LNCAP (cell line): ENCODE measurements at regions not wholly inside any gene's neighbourhood (a gene's known extent, or its start where the extent isn't known, plus 50 kb on each side); places are given as distances from the start of the nearest gene placed in this dataset.
A peak's percentile ranks its signal among the peaks of the same experiment; 100 is the strongest.

ENCODE experiments used
- TF ChIP-seq, protein P1 (sequence below): fragments of 450-650 bp; IDR thresholded peaks from 2 replicates; pipeline ENCODE4 v1.5.1; 2017; ENCODE audit warnings: mild to moderate bottlenecking

DNA sequence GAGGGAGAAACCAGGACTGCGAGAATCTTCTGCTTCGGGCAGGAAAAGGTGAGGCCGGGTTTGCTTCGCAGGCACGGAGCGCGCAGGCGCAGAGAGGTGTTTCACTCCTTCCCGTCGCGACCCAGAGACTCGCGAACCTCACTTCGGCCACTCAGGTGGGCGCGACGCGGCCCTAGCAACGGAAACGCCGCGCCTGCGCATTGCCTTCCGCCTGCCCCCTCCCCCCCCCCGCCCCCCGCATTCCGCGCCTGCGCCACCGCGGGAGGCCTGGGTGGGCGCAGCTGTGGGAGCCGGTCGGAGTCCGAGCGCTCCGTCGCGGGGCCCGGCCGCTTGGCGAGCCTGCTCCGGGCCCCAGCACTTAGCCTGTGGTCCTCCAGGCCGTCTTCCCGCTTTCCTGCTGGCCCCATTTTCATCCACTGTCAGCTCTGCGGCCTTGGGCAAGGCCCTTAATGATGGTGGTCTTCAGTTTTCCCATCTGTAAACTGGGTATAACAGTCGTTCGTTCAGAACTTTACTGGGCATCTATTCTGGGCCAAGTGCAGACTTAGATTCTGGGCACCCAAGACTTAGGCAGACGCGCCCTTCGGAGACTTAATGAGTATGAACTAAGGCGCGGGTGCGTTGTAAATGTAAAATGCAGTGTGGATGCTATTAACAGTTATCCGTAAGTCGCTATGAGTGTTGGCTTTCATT lies 62.1 kb upstream of the ACKR3 start:
- TF ChIP-seq, protein P1, sequence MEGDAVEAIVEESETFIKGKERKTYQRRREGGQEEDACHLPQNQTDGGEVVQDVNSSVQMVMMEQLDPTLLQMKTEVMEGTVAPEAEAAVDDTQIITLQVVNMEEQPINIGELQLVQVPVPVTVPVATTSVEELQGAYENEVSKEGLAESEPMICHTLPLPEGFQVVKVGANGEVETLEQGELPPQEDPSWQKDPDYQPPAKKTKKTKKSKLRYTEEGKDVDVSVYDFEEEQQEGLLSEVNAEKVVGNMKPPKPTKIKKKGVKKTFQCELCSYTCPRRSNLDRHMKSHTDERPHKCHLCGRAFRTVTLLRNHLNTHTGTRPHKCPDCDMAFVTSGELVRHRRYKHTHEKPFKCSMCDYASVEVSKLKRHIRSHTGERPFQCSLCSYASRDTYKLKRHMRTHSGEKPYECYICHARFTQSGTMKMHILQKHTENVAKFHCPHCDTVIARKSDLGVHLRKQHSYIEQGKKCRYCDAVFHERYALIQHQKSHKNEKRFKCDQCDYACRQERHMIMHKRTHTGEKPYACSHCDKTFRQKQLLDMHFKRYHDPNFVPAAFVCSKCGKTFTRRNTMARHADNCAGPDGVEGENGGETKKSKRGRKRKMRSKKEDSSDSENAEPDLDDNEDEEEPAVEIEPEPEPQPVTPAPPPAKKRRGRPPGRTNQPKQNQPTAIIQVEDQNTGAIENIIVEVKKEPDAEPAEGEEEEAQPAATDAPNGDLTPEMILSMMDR: no peak

- TF ChIP-seq, protein P1: no peak
These were observed 61.2 kb upstream of the ACKR3 start for GRCh38 chr2:236508466-236508865.

DNA sequence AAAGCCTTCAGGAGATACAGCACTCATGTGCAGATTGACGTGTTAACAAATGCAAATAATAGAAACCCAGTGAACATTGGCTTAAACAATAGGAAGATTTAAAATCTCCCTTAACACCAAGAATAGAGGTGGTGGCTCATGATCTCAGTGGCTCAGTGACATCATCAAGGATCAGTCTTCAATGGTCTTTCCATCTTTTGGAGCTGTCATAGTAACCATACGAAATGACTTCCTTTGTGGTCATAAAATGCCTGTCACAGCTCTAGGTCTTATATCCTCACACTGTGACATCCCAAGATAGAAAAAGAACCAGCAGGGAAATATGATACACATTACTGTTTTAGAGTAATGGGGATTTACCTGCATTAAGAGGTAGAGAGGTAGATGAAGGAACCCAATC lies 59.6 kb upstream of the ACKR3 start:
- TF ChIP-seq, protein P1: no peak

DNA sequence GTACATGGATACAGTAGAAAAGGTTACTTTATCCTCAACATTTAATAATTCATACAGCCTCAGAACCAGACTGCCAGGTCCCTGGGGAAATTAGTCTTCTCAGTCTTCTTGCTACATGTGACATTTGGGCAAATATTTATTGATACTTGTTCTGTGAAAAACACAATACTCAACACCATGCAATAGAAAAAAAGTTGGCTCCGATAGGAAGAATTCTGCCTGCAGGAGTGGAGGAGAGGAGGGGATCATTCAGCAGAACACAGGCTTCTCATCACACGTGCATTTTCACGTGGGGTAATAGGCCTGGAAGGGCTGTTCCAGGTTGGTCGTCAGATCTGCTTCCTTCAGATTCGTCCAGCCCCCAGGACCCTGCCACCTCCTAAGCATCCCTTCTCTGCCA lies 58.4 kb upstream of the ACKR3 start:
- TF ChIP-seq, protein P1: no peak

DNA sequence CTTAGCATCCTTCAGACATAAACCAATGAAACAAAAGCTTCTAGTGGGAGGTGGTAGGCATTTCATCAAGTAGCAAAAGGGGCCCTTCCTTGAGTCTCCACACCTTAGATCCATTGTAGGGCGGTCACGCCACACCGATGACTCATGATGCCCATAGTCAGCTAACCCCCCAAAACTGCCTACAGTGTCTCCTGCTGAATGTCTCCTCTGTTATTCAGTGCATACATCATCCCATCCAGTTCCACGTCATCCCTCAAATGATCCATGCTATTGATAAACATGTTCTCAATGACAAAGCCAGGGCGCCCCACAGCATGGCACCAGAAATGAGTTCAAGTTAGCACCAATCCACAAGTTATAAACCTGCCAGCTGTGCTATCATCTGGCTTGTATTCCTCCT lies 57.4 kb upstream of the ACKR3 start:
- TF ChIP-seq, protein P1: no peak

DNA sequence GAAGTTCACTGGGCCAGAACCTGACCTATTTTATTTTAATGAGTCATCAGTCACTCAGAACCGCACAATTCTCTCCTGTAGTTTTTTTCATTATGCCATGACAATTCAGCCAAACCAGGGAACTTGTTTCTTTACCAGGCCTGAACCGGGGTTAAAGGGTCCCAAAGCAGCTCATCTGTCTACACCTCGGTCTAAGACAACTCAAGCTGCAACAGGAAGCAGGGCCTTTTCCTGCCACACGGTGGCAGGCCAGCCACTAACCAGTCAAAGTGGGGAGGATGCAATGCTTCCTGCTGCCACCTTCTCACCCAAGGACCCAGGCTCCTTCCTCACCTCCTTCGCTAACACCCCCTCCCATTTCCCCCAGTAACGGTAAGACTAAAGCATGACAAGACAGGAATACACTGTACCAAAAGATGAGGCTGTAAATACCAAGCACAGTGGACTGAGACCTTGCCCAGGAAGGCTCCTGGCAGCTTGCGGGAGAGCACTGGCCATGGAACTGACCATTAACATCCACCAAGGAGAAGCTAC lies 56.7 kb upstream of the ACKR3 start:
- TF ChIP-seq, protein P1: peak; percentile 58

GRCh38 chr2:236513956-236514355 lies 55.7 kb upstream of the ACKR3 start:
- TF ChIP-seq, protein P1: no peak
